ENCODE measurements at regions not wholly inside any gene's neighbourhood (a gene's known extent, or its start where the extent isn't known, plus 50 kb on each side); places are given as distances from the start of the nearest gene placed in this dataset.

DNA sequence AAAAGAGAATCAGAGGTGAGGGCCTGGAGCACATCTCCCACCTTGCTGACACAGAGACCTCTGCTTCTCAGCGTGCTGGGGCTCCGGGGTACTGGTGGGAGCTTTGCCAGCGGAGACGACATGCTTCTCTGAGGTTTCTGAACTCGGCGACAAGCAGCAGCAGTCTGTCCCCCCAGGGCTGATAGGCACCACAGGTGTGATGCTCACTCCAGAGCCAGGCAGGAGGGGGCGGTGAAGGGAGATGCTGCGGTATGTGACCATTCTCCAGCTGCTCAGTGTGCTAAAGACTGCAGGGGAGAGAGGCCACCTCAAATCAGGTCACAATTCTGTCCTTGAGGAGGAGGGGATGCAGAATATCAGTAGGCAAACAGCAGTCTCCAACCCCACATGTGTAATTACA lies 219.9 kb downstream of the ALDH8A1 start:
- Histone ChIP-seq H3K27me3 (ENCODE audit: control insufficient read depth, insufficient read depth, low read length, poor library complexity, severe bottlenecking) (no peaks in the 10 kb centered on the region), H3K27ac (ENCODE audit: insufficient read depth, low read depth, low read length, poor library complexity, severe bottlenecking) (no peak overlapping the region), H3K9me3 (ENCODE audit: control insufficient read depth, low read length) (no peaks in the 10 kb centered on the region), H3K4me1 (ENCODE audit: control insufficient read depth, insufficient read depth, low read length) (no peaks in the 10 kb centered on the region), H3K36me3 (ENCODE audit: control insufficient read depth, insufficient read depth, low read length) (no peaks in the 10 kb centered on the region), H3K4me3 (ENCODE audit: insufficient read depth, low read depth, low read length) (no peak overlapping the region)
- WGBS, 2 experiments: 79 to 81% methylated on average over 8 of the region's 8 CpGs

DNA sequence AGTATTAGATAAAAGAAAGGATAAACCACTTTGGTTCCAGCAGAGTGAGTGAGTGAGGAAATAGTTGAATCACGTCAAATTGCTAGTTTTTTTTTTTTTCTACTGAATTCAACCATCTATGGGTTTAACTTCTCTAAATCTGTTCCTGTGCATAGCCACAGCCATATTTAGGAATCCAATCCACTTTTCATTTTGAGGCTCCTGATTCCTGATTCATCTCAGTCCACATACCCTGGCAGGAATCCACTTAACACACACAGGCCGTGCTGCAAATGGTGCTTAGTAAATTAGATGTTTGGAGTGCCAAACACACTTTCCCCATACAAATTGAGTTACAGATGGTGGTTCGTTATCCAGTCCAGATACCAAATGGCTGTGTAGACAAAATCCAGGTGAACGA lies 220.3 kb downstream of the ALDH8A1 start:
- Histone ChIP-seq H3K36me3 (ENCODE audit: control insufficient read depth, insufficient read depth, low read length) (no peaks in the 10 kb centered on the region), H3K4me1 (ENCODE audit: control insufficient read depth, insufficient read depth, low read length) (no peaks in the 10 kb centered on the region), H3K27ac (ENCODE audit: insufficient read depth, low read depth, low read length, poor library complexity, severe bottlenecking) (no peak overlapping the region), H3K9me3 (ENCODE audit: control insufficient read depth, low read length) (no peaks in the 10 kb centered on the region), H3K4me3 (ENCODE audit: insufficient read depth, low read depth, low read length) (no peak overlapping the region), H3K27me3 (ENCODE audit: control insufficient read depth, insufficient read depth, low read length, poor library complexity, severe bottlenecking) (no peaks in the 10 kb centered on the region)
- WGBS, 2 experiments: 90 to 93% methylated on average over 4 of the region's 4 CpGs

DNA sequence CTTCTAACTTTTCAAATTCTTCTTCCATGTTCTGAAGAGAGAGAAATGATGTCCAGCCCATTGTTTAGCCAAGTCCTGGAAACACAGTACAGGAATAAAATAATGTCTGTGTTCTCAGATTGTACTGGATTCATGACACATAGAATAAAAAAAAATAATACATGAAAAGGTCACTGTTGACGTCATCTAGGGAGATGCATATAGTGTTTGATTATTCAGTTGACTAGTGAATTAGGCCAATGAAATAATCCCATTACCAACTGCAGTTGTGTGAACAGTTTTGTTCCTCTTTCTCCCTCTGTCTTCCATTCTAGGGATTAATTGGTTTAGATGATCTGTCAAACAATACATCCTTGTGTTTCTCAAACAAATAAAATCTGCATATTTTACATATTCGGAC lies 222.8 kb downstream of the ALDH8A1 start:
- 83 to 100% methylated on average over 1 of the region's 2 CpGs for WGBS, 2 experiments
- Histone ChIP-seq H3K36me3 (ENCODE audit: control insufficient read depth, insufficient read depth, low read length) (no peaks in the 10 kb centered on the region), H3K27ac (ENCODE audit: insufficient read depth, low read depth, low read length, poor library complexity, severe bottlenecking) (no peak overlapping the region), H3K4me1 (ENCODE audit: control insufficient read depth, insufficient read depth, low read length) (no peaks in the 10 kb centered on the region), H3K9me3 (ENCODE audit: control insufficient read depth, low read length) (no peaks in the 10 kb centered on the region), H3K27me3 (ENCODE audit: control insufficient read depth, insufficient read depth, low read length, poor library complexity, severe bottlenecking) (no peaks in the 10 kb centered on the region), H3K4me3 (ENCODE audit: insufficient read depth, low read depth, low read length) (no peak overlapping the region)

DNA sequence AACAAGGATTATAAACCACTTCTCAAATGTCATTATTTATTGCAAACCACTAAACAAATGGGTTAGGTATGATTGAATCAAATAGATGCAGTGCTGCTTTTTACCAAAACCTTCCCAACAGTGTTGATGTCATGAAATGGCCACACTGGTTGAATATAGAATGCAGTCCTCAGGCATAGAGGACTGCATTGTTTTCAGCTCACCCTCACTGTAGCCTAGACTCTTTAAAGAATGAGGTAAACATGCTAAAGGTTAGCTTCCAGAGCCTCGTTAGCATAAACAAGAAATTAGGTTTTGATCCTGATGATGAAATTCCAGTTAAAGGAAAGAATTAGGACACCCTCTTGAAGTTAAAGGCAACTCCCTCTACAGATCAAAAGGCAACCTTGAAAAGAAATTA lies 224.3 kb downstream of the ALDH8A1 start:
- no peaks in the 10 kb centered on the region for H3K27me3 ChIP-seq (ENCODE audit: control insufficient read depth, insufficient read depth, low read length, poor library complexity, severe bottlenecking)
- WGBS, 2 experiments: 88 to 92% methylated on average over 1 of the region's 1 CpG
- no peaks in the 10 kb centered on the region for H3K36me3 ChIP-seq (ENCODE audit: control insufficient read depth, insufficient read depth, low read length)

DNA sequence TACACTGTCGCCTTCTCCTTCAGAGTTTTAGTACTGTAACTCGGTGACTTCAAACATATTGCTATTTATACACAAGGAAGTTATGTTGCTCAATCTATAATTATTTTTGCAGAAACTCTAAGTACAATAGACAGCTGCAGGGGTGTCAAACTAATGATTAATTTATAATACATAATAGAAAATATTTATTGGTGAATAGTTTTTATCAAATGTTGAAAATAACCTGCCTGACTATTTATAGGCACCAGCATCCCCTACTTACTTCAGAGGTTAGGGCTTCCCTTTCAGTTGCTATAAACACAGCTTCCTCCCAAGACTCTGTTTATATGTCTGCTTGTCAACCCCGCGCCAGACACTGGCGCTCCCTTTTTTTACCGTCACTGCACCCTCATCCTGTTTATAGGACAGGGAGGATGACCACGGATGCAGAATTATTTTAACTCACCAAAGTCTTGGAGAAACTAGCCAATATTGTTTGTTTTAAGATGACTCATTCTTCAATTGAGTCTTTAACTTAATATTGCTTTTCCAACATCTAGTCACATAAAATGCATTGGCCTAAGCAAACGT lies 225.0 kb downstream of the ALDH8A1 start:
- 93 to 95% methylated on average over 7 of the region's 8 CpGs for WGBS, 2 experiments
- no peaks in the 10 kb centered on the region for H3K9me3 ChIP-seq (ENCODE audit: control insufficient read depth, low read length)
- no peak overlapping the region for H3K4me3 ChIP-seq (ENCODE audit: insufficient read depth, low read depth, low read length)
- H3K27me3 ChIP-seq (ENCODE audit: control insufficient read depth, insufficient read depth, low read length, poor library complexity, severe bottlenecking): no peaks in the 10 kb centered on the region
- no peaks in the 10 kb centered on the region for H3K36me3 ChIP-seq (ENCODE audit: control insufficient read depth, insufficient read depth, low read length)
- no peaks in the 10 kb centered on the region for H3K4me1 ChIP-seq (ENCODE audit: control insufficient read depth, insufficient read depth, low read length)
- no peak overlapping the region for H3K27ac ChIP-seq (ENCODE audit: insufficient read depth, low read depth, low read length, poor library complexity, severe bottlenecking)

More for the DNA sequence above, 224.3 kb downstream of the ALDH8A1 start:
- Histone ChIP-seq H3K9me3 (ENCODE audit: control insufficient read depth, low read length) (no peaks in the 10 kb centered on the region), H3K27ac (ENCODE audit: insufficient read depth, low read depth, low read length, poor library complexity, severe bottlenecking) (no peak overlapping the region), H3K4me1 (ENCODE audit: control insufficient read depth, insufficient read depth, low read length) (no peaks in the 10 kb centered on the region), H3K4me3 (ENCODE audit: insufficient read depth, low read depth, low read length) (no peak overlapping the region)

DNA sequence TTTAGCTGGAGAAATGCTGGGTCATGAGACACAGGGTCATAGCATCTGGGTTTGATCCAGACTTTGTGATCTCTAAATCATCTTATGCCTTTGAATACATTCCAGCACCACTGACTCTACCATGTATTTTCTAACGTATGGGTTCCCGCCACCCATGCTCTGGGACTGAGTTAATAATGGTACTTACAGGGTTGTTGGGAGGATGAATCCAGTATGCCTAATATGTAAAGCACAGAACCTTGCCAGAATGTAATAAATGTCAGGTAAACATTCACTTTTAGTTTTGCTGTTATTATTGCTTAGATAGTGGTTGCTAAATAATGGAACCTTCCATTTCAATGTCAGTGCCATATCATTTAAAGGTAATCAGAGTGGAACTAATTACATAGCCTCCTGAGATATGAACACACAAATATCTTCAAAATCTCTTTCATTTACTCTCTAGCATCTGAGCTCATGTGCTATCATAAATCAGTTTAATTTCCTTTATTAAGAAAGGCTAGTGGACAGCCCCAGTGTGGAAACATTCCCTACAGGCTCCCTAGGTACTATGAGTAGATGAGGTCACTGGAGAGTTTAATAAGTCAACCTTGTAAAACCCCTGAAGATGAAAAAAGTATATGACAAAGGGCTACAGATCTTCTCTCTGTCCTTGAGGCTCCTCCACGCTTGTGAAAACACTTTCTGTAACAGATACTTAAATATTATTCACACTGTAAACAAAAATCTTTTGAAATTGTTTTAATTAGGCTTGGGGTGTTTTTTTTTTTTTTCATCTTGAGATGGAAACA lies 226.6 kb downstream of the ALDH8A1 start:
- no peaks in the 10 kb centered on the region for H3K4me1 ChIP-seq (ENCODE audit: control insufficient read depth, insufficient read depth, low read length)
- H3K27ac ChIP-seq (ENCODE audit: insufficient read depth, low read depth, low read length, poor library complexity, severe bottlenecking): no peak overlapping the region
- H3K27me3 ChIP-seq (ENCODE audit: control insufficient read depth, insufficient read depth, low read length, poor library complexity, severe bottlenecking): no peaks in the 10 kb centered on the region
- no peaks in the 10 kb centered on the region for H3K36me3 ChIP-seq (ENCODE audit: control insufficient read depth, insufficient read depth, low read length)
- no peak overlapping the region for H3K4me3 ChIP-seq (ENCODE audit: insufficient read depth, low read depth, low read length)
- WGBS, 2 experiments: 100% methylated on average over 1 to 2 of the region's 3 CpGs
- no peaks in the 10 kb centered on the region for H3K9me3 ChIP-seq (ENCODE audit: control insufficient read depth, low read length)

DNA sequence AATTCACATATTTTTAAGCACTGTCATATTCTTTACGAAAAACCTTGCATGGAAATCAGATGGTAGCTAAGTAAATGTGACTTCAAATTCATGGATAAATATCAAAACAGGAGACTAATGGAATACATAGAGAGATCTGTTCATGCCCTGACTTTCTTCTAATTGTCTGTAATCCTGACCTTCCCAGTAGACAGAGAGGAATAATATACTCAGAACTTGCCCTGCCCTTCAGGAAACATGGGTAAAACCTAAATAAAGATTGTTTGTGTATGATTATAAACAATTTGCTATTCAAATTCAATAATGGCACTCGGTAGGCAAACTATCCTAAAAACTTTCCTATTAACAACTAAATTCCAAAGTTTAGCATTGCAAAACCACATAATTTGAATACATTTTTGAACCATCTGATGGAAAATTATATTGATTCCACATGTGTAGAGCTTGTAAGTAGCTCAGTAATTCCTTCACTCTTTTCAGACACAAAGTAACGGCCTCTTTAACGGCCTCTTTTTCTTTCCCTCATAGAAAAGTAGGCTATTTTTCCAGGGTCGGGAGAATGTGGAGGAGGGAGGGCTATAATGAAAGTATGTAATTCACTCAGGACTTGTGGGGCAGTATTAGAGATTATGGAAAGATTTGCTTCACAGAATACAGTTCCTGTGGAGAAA lies 227.6 kb downstream of the ALDH8A1 start:
- H3K4me3 ChIP-seq (ENCODE audit: insufficient read depth, low read depth, low read length): no peak overlapping the region
- no peaks in the 10 kb centered on the region for H3K36me3 ChIP-seq (ENCODE audit: control insufficient read depth, insufficient read depth, low read length)
- no peaks in the 10 kb centered on the region for H3K4me1 ChIP-seq (ENCODE audit: control insufficient read depth, insufficient read depth, low read length)
- no peaks in the 10 kb centered on the region for H3K27me3 ChIP-seq (ENCODE audit: control insufficient read depth, insufficient read depth, low read length, poor library complexity, severe bottlenecking)
- WGBS, 2 experiments: 82 to 100% methylated on average over 1 to 5 of the region's 5 CpGs
- no peak overlapping the region for H3K27ac ChIP-seq (ENCODE audit: insufficient read depth, low read depth, low read length, poor library complexity, severe bottlenecking)
- H3K9me3 ChIP-seq (ENCODE audit: control insufficient read depth, low read length): no peaks in the 10 kb centered on the region

DNA sequence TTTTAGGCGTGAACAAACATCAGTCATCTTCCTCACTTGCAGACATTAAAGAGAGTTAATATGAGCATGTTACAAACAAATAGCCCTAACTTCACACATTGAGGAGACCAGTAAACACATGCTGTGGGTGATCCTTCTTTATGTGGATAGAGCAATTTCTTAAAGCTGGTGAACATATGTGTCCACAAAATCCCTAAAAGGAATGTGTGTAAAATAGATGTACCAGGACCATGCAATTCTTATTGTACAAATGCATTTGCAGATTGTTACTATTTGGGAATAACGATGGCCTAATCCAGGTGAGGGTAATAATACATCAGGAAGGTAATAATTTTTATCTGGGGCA lies 228.9 kb downstream of the ALDH8A1 start:
- H3K27ac ChIP-seq (ENCODE audit: insufficient read depth, low read depth, low read length, poor library complexity, severe bottlenecking): no peak overlapping the region
- WGBS, 2 experiments: 93 to 95% methylated on average over 2 of the region's 2 CpGs
- H3K27me3 ChIP-seq (ENCODE audit: control insufficient read depth, insufficient read depth, low read length, poor library complexity, severe bottlenecking): no peaks in the 10 kb centered on the region
- no peaks in the 10 kb centered on the region for H3K9me3 ChIP-seq (ENCODE audit: control insufficient read depth, low read length)
- no peaks in the 10 kb centered on the region for H3K4me1 ChIP-seq (ENCODE audit: control insufficient read depth, insufficient read depth, low read length)
- H3K36me3 ChIP-seq (ENCODE audit: control insufficient read depth, insufficient read depth, low read length): no peaks in the 10 kb centered on the region
- no peak overlapping the region for H3K4me3 ChIP-seq (ENCODE audit: insufficient read depth, low read depth, low read length)

DNA sequence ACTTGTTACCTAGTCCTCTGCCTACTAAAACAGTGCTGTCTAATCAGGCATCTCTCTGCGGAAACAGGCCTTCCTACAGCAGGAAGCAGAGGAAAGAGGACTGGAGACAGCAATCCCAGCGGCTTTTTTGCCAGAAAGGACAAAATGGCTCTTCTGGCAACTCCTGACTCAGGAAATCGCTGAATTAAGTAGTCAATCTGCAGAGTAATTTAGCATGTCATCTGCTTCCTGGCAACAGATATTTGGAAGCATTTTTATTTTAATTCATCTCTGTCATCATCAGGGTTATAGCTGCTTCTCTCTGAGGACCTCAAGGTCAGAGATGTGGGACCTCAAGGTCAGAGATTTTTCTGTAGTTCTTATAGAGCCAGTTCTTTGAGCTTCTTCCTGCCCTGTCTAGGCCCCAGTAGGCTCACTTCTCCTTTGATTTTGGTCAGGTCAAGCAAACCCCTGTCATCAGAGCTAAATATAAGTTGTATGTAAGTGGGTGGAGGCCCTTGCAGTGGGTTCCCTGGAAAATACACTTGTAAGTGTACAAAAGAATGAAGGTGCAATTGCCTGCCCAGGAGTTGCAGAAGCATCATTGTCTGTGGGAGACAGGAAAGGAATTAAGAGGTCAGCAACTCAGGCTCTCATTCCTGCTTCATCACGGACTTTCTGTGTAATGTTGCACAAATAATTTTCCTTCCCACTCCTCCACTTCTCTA lies 229.4 kb downstream of the ALDH8A1 start:
- H3K27ac ChIP-seq (ENCODE audit: insufficient read depth, low read depth, low read length, poor library complexity, severe bottlenecking): no peak overlapping the region
- WGBS, 2 experiments: 89 to 92% methylated on average over 4 of the region's 4 CpGs

DNA sequence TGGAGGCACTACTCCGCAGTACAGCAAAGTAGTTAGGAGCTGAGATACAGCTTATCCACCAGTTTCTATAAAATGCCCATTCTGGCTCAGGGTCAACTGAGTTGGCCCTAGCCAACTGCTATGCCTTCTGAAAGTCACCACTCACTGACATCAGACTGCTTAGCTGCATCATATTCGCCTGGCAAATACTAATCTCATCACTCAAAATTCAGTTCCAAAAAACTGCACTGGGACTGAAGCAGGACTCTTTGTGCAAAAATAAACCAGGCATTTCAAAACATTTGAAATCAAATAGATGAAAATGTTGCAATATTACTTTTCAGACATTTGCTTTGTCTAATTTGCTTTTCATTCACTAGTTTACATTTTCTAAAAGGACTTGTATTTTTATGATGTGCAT lies 230.0 kb downstream of the ALDH8A1 start:
- no peaks in the 10 kb centered on the region for H3K27me3 ChIP-seq (ENCODE audit: control insufficient read depth, insufficient read depth, low read length, poor library complexity, severe bottlenecking)
- no peaks in the 10 kb centered on the region for H3K4me1 ChIP-seq (ENCODE audit: control insufficient read depth, insufficient read depth, low read length)
- 94 to 97% methylated on average over 2 of the region's 2 CpGs for WGBS, 2 experiments
- H3K27ac ChIP-seq (ENCODE audit: insufficient read depth, low read depth, low read length, poor library complexity, severe bottlenecking): no peak overlapping the region
- H3K4me3 ChIP-seq (ENCODE audit: insufficient read depth, low read depth, low read length): no peak overlapping the region
- no peaks in the 10 kb centered on the region for H3K36me3 ChIP-seq (ENCODE audit: control insufficient read depth, insufficient read depth, low read length)
- no peaks in the 10 kb centered on the region for H3K9me3 ChIP-seq (ENCODE audit: control insufficient read depth, low read length)

More for the DNA sequence above, 229.4 kb downstream of the ALDH8A1 start:
- Histone ChIP-seq H3K4me1 (ENCODE audit: control insufficient read depth, insufficient read depth, low read length) (no peaks in the 10 kb centered on the region), H3K9me3 (ENCODE audit: control insufficient read depth, low read length) (no peaks in the 10 kb centered on the region), H3K36me3 (ENCODE audit: control insufficient read depth, insufficient read depth, low read length) (no peaks in the 10 kb centered on the region), H3K27me3 (ENCODE audit: control insufficient read depth, insufficient read depth, low read length, poor library complexity, severe bottlenecking) (no peaks in the 10 kb centered on the region), H3K4me3 (ENCODE audit: insufficient read depth, low read depth, low read length) (no peak overlapping the region)

Data from ectodermal cell (in vitro differentiated cells).